ENCODE measurements at regions not wholly inside any gene's neighbourhood (a gene's known extent, or its start where the extent isn't known, plus 50 kb on each side); places are given as distances from the start of the nearest gene placed in this dataset.

- TF ChIP-seq, protein P1, sequence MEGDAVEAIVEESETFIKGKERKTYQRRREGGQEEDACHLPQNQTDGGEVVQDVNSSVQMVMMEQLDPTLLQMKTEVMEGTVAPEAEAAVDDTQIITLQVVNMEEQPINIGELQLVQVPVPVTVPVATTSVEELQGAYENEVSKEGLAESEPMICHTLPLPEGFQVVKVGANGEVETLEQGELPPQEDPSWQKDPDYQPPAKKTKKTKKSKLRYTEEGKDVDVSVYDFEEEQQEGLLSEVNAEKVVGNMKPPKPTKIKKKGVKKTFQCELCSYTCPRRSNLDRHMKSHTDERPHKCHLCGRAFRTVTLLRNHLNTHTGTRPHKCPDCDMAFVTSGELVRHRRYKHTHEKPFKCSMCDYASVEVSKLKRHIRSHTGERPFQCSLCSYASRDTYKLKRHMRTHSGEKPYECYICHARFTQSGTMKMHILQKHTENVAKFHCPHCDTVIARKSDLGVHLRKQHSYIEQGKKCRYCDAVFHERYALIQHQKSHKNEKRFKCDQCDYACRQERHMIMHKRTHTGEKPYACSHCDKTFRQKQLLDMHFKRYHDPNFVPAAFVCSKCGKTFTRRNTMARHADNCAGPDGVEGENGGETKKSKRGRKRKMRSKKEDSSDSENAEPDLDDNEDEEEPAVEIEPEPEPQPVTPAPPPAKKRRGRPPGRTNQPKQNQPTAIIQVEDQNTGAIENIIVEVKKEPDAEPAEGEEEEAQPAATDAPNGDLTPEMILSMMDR (IDR thresholded peaks at IDR 0.05), result no peak
- TF ChIP-seq POLR2A (IDR thresholded peaks at IDR 0.05), result no peak
Observed at GRCh38 chr21:14630556-14631069, 84.5 kb upstream of the SAMSN1 start.
